SK-N-SH (cell line): ENCODE measurements at regions not wholly inside any gene's neighbourhood (a gene's known extent, or its start where the extent isn't known, plus 50 kb on each side); places are given as distances from the start of the nearest gene placed in this dataset.

Experiments
- CHD2 ChIP-seq: fragments of 150-350 bp; IDR thresholded peaks from 2 replicates; pipeline ENCODE4 v1.6.1; 2018; ENCODE audit warnings: low read length; ENCODE audit not compliant: partially characterized antibody
- FOXM1 ChIP-seq: IDR thresholded peaks from 2 replicates; pipeline ENCODE4 v1.4.0; 2012; ENCODE audit warnings: low read depth, mild to moderate bottlenecking
- MXI1 ChIP-seq: IDR thresholded peaks from 2 replicates; pipeline ENCODE4 v1.6.1; 2012; ENCODE audit warnings: mild to moderate bottlenecking, low read depth, low read length, improper control_type of control experiment
- NRF1 ChIP-seq: IDR thresholded peaks from 2 replicates; pipeline ENCODE4 v1.6.1; 2012; ENCODE audit warnings: low read depth, mild to moderate bottlenecking, low read length
- PBX3 ChIP-seq: IDR thresholded peaks from 2 replicates; pipeline ENCODE4; 2012
- POLR2AphosphoS5 ChIP-seq: IDR thresholded peaks from 2 replicates; pipeline ENCODE4 v1.6.1; 2012; ENCODE audit warnings: low read depth, low read length
- TAF1 ChIP-seq: IDR thresholded peaks from 2 replicates; pipeline ENCODE4 v1.6.1; 2012; ENCODE audit warnings: low read depth, mild to moderate bottlenecking, low read length, moderate library complexity, borderline replicate concordance
- TF ChIP-seq, protein P1 (sequence below): fragments of 200-600 bp; sonication (generic); IDR thresholded peaks from 2 replicates; pipeline ENCODE4 v1.6.1; 2017; ENCODE audit warnings: antibody characterized with exemption, mild to moderate bottlenecking, moderate library complexity
- TF ChIP-seq, protein P2 (sequence below): IDR thresholded peaks from 2 replicates; pipeline ENCODE4 v1.4.0; 2012; ENCODE audit warnings: low read depth

DNA sequence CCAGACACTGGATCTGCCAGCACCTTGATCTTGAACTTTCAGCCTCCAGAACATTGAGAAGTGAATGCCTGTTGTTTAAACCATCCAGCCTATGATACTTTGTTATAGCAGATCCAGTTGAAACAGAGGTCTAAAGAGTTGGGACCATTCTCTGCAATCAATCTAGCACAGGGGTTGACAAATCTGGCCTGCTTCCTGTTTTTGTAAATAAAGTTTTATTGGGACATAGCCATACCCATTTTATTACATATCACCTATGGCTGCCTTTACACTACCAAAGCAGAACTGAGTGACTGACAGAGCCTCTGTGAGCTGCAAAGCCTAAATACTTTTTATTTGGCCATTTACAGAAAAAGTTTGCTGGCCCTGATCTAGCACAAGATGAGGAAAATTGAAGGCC lies 62.0 kb downstream of the BARX1 start:
- TF ChIP-seq MXI1 = no peak
- no peak for TF ChIP-seq POLR2AphosphoS5
- TF ChIP-seq, protein P1, sequence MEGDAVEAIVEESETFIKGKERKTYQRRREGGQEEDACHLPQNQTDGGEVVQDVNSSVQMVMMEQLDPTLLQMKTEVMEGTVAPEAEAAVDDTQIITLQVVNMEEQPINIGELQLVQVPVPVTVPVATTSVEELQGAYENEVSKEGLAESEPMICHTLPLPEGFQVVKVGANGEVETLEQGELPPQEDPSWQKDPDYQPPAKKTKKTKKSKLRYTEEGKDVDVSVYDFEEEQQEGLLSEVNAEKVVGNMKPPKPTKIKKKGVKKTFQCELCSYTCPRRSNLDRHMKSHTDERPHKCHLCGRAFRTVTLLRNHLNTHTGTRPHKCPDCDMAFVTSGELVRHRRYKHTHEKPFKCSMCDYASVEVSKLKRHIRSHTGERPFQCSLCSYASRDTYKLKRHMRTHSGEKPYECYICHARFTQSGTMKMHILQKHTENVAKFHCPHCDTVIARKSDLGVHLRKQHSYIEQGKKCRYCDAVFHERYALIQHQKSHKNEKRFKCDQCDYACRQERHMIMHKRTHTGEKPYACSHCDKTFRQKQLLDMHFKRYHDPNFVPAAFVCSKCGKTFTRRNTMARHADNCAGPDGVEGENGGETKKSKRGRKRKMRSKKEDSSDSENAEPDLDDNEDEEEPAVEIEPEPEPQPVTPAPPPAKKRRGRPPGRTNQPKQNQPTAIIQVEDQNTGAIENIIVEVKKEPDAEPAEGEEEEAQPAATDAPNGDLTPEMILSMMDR = no peak
- TF ChIP-seq TAF1 = no peak
- TF ChIP-seq FOXM1 = no peak
- no peak for TF ChIP-seq PBX3
- no peak for TF ChIP-seq CHD2
- TF ChIP-seq, protein P2, sequence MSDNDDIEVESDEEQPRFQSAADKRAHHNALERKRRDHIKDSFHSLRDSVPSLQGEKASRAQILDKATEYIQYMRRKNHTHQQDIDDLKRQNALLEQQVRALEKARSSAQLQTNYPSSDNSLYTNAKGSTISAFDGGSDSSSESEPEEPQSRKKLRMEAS = no peak
- no peak for TF ChIP-seq NRF1
